OCI-M2 (cell line): ENCODE measurements at regions not wholly inside any gene's neighbourhood (a gene's known extent, or its start where the extent isn't known, plus 50 kb on each side); places are given as distances from the start of the nearest gene placed in this dataset.
"Not testable (repeated sequence)": the region's sequence is repeated elsewhere in the genome, so short reads cannot be mapped to it uniquely, and the experiment has no call there.

ENCODE experiments used
- DNase-seq: peaks from one replicate; lab custom pipeline; 2025; ENCODE audit not compliant: unreplicated experiment; lab: John Stamatoyannopoulos, UW

- DNase-seq: no peak
These were observed 175.8 kb upstream of the P2RY1 start for GRCh38 chr3:152658977-152659720.

GRCh38 chr3:152662157-152662556 is 172.8 kb upstream of the P2RY1 start:
- no peak for DNase-seq

DNA sequence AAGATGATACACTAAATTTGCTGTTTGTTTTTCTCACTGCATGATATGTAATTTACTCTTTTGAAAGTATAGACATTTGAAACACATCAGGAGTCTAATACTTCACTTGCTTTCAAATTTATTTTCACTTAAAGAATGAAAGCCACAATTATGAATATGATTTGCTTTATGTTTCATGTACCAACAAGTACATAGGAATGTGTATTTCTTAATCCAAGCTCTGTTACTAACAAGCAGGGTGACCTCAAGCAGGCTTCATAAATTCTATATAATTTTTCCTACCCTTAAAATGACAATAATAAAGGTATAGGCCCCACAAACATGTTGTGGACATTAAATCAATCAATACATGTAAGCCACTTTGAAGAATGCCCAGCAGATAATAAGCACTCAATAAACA is 170.2 kb upstream of the P2RY1 start:
- no peak for DNase-seq

- no peak for DNase-seq
These were observed 167.7 kb upstream of the P2RY1 start for GRCh38 chr3:152667267-152667666.

DNA sequence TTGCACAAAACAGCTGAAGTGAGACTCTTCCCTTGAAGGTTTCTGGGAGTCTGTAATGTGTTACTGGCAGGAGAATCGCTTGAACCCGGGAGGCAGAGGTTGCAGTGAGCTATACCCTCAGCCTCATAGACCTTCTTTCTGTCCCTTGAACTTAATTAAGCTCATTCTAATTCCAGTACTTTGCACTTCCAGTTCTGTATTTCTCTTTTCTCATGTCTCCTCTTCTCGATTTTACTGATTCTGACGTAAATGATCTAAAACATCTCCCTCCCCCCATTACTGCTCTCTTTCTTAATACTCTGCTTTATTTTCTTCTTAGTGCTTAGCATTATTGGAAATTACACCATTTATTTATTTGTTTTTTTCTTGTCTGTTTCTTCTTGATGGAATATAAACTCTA is 165.4 kb upstream of the P2RY1 start:
- DNase-seq: no peak

- DNase-seq: no peak
These were observed 163.2 kb upstream of the P2RY1 start for GRCh38 chr3:152671446-152672319.

- no peak for DNase-seq
These were observed 162.6 kb upstream of the P2RY1 start for GRCh38 chr3:152672320-152672649.

GRCh38 chr3:152676810-152677379 is 158.0 kb upstream of the P2RY1 start:
- no peak for DNase-seq

DNA sequence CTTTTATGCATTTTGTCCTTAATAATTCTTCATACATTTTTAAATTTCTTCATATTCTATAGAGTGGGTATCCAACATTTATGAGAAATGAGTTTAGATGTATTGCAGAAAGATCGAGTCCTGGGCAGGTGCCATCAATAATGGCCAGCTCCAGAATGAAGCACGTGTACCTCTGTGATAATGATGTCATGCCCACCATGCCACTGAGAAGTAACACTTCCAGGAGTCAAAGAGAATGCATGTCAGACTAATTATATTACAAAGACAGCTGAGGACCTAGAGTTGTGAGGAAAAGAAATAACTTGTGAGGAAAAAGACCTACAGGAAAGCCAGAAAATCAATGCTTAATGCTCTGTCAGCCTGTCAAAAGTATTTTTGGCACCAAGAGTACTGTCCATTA is 157.4 kb upstream of the P2RY1 start:
- DNase-seq: no peak

DNA sequence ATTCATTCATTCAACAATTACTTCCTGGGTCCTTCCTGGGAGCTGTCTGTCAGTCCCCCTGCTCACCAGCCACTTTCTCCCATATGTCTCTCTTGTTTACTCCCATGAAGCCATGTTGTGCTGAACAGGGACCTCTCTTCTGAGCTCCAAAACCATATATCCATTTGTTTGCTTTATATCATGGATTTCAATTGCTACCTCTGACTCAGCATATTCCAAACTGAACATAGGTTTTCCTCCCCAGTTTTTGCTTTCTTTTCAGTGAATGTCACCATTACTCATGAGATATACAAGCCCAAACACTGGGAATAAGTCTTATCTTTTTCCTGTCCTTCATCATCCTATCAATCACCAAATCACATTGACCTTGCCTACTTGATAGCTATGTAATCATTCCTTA is 152.5 kb upstream of the P2RY1 start:
- DNase-seq: no peak

- no peak for DNase-seq
These were observed 151.4 kb upstream of the P2RY1 start for GRCh38 chr3:152683521-152683999.

DNA sequence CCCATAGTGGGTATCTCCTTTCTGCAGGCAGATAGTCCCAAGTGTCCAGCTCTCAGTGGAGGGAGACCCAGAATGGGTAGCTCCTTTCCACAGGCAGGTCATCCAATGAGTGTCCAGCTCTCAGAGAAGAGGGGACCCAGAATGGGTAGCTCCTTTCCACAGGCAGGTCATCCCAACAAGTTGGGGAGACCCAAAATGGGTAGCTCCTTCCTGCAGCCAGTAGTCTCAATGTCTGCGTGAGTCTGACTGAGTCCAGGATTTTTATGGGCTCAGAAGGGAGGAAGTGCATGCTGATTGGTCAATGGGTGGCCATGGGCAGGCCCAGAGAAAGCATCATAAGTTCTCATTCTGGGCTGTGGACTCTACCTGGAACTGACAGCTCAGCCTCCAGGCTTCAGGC is 150.7 kb upstream of the P2RY1 start:
- DNase-seq: no peak

DNA sequence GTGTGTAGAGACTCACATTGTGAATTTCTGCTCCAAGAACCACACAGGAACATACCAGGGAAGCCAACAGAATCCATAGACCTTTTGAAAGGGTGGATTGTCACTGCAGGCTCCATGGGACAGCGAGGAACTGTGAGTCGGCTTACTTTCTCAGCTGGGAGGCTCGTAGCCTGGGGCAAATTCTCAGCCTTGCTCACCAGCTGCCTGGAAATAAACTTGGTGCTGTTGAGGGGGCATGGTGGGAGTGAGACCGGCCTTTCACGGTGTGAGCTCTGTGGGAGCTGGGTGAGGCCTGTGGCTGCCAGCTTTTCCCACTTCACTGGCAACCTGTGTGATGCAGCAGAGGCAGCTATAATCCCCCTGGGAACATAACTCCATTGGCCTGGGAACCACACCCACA is 146.6 kb upstream of the P2RY1 start:
- no peak for DNase-seq

GRCh38 chr3:152692326-152692725 is 142.6 kb upstream of the P2RY1 start:
- not testable (repeated sequence) for DNase-seq

GRCh38 chr3:152693521-152694250 is 141.2 kb upstream of the P2RY1 start:
- not testable (repeated sequence) for DNase-seq

GRCh38 chr3:152695840-152696239 is 139.1 kb upstream of the P2RY1 start:
- no peak for DNase-seq

GRCh38 chr3:152696962-152697361 is 138.0 kb upstream of the P2RY1 start:
- no peak for DNase-seq

DNA sequence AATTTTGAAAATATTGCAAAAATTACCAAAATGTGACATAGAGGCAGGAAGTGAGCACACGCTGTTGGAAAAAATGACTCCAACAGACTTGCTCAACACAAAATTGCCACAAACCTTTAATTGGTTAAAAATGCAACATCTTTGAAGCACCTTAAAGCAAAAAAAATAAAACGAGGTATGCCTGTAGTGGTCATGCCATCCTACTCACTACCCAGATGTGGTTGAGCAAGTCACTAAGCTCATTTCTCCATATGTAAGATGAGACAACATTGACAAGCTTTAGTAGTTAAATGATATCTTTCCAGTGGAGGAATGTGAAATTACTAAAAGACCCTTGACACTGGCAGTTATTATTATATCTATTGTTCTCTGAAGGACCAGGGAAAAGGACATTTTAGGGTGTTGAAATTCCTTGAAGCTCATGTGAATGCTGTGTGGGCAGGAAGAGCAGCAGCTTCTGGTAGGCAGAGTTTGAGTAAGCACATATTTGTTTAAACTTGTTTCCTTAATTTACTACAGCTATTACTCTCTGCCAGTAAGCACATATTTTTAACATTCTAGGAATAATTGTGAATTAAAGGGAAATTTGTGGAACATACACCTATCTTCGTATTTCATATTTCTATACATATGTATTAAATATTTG is 131.6 kb upstream of the P2RY1 start:
- no peak for DNase-seq

DNA sequence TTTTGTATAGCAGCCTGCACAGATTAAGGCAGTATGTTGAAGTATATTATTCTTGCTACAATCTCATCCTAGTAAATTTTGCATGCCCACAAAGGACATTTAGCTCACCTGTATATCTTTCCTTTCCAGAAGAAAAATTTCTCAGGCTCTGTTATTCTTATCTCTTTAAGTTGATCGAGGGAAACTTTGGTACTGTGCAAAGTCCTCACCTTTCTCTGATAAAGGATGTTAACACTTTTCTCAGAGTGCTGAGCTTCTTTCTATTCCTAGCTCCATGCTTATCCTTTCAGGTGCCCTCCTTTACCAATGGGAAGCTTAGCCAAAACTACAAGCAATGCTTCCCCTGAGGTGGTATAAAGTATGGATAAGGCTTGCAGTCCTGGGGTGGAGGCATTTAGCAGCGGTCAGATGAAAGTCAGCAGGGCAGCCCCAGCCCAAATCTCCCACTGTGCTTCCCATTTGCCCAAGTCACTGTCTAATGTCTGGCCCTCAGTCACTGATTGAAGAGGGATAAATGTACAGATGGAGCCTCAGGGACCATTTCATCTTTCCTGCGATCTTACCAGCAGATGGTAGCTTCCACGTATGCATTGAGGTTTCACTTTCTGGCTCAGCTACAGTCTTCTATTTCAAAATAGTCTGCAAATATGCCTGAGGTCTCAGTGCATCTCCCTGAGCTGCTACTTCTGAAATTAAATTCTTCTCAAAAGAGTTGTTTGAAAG is 127.8 kb upstream of the P2RY1 start:
- DNase-seq: no peak

- DNase-seq: no peak
These were observed 125.3 kb upstream of the P2RY1 start for GRCh38 chr3:152709659-152710058.
